ENCODE measurements at regions not wholly inside any gene's neighbourhood (a gene's known extent, or its start where the extent isn't known, plus 50 kb on each side); places are given as distances from the start of the nearest gene placed in this dataset.
"Not testable (repeated sequence)": the region's sequence is repeated elsewhere in the genome, so short reads cannot be mapped to it uniquely, and the experiment has no call there.

- no peak for DNase-seq
Observed at GRCh38 chr5:117359895-117360294, 785.3 kb upstream of the SEMA6A start.

GRCh38 chr5:117357886-117358285 lies 783.3 kb upstream of the SEMA6A start:
- DNase-seq = no peak

- DNase-seq = no peak
Observed at GRCh38 chr5:117347280-117347679, 772.7 kb upstream of the SEMA6A start.

- DNase-seq = not testable (repeated sequence)
Observed at GRCh38 chr5:117343726-117344125, 769.1 kb upstream of the SEMA6A start.

- DNase-seq = no peak
Observed at GRCh38 chr5:117337064-117337749, 762.6 kb upstream of the SEMA6A start.

- no peak for DNase-seq
Observed at GRCh38 chr5:117336208-117336607, 761.6 kb upstream of the SEMA6A start.

GRCh38 chr5:117333011-117333410 lies 758.4 kb upstream of the SEMA6A start:
- no peak for DNase-seq

GRCh38 chr5:117332341-117332740 lies 757.7 kb upstream of the SEMA6A start:
- no peak for DNase-seq

GRCh38 chr5:117327511-117327910 lies 752.9 kb upstream of the SEMA6A start:
- DNase-seq = no peak

- DNase-seq = no peak
Observed at GRCh38 chr5:117326997-117327396, 752.4 kb upstream of the SEMA6A start.

GRCh38 chr5:117318528-117318927 lies 743.9 kb upstream of the SEMA6A start:
- no peak for DNase-seq

GRCh38 chr5:117315170-117315569 lies 740.5 kb upstream of the SEMA6A start:
- DNase-seq = no peak

GRCh38 chr5:117304512-117305107 lies 730.0 kb upstream of the SEMA6A start:
- not testable (repeated sequence) for DNase-seq

GRCh38 chr5:117302949-117303348 lies 728.3 kb upstream of the SEMA6A start:
- DNase-seq = no peak

- no peak for DNase-seq
Observed at GRCh38 chr5:117302473-117302872, 727.9 kb upstream of the SEMA6A start.

- DNase-seq = no peak
Observed at GRCh38 chr5:117299936-117300328, 725.3 kb upstream of the SEMA6A start.

GRCh38 chr5:117299224-117299935 lies 724.8 kb upstream of the SEMA6A start:
- DNase-seq = no peak

- no peak for DNase-seq
Observed at GRCh38 chr5:117296872-117297271, 722.2 kb upstream of the SEMA6A start.

- DNase-seq = no peak
Observed at GRCh38 chr5:117295941-117296340, 721.3 kb upstream of the SEMA6A start.

GRCh38 chr5:117286813-117287212 lies 712.2 kb upstream of the SEMA6A start:
- no peak for DNase-seq

GRCh38 chr5:117271656-117272055 lies 697.0 kb upstream of the SEMA6A start:
- DNase-seq = no peak

- DNase-seq = no peak
Observed at GRCh38 chr5:117266280-117266679, 691.7 kb upstream of the SEMA6A start.

- DNase-seq = no peak
Observed at GRCh38 chr5:117263231-117263630, 688.6 kb upstream of the SEMA6A start.

- no peak for DNase-seq
Observed at GRCh38 chr5:117262572-117263131, 688.0 kb upstream of the SEMA6A start.

Measured in CD4-positive, alpha-beta T cell treated with Interleukin-21 for 1 hour (primary cell).